PC-3 (cell line): ENCODE measurements at regions not wholly inside any gene's neighbourhood (a gene's known extent, or its start where the extent isn't known, plus 50 kb on each side); places are given as distances from the start of the nearest gene placed in this dataset.

Experiments
- ATAC-seq: fragments of 200-7000 bp; cut with Tn5 transposase; 2 replicates; pipeline ENCODE4 v1.9.1; 2020; ENCODE audit warnings: mild to moderate bottlenecking, moderate library complexity
- BruUV-seq: library from RNA; stranded (reverse); fragments of 400-500 nt; replicated peaks from 2 replicates; lab custom pipeline; 2021; lab: Mats Ljungman, UMichigan
- CTCF ChIA-PET: fragments of 300-600 bp; sonication (Branson Sonifier 250); formaldehyde crosslinking; loops from one replicate; lab custom pipeline; 2022; ENCODE audit warnings: antibody characterized with exemption; lab: Charles Lee
- POLR2A ChIA-PET: fragments of 300-600 bp; sonication (Branson Sonifier 250); formaldehyde crosslinking; loops from one replicate; lab custom pipeline; 2022; ENCODE audit warnings: antibody characterized with exemption; ENCODE audit not compliant: unreplicated experiment; lab: Charles Lee
- DNase-seq: peaks from one replicate; pipeline ENCODE4 v3.0.0-alpha.2; 2015
- H2AFZ ChIP-seq: fragments of 300-600 bp; sonication (generic); 2 replicates; pipeline ENCODE4 v1.6.0; 2016; ENCODE audit warnings: antibody characterized with exemption, low read length
- H3F3A ChIP-seq: fragments of 300-600 bp; sonication (generic); one replicate; pipeline ENCODE4 v1.6.0; 2017; ENCODE audit warnings: antibody characterized with exemption, low read length, control low read depth, mild to moderate bottlenecking; ENCODE audit not compliant: unreplicated experiment
- H3K27ac ChIP-seq: fragments of 300-600 bp; sonication (generic); 2 replicates; pipeline ENCODE4 v1.5.1; 2016; ENCODE audit warnings: mild to moderate bottlenecking, low read length
- H3K27me3 ChIP-seq: fragments of 300-600 bp; sonication (generic); 2 replicates; pipeline ENCODE4 v1.6.1; 2016; ENCODE audit warnings: low read length, mixed read lengths
- H3K36me3 ChIP-seq: fragments of 300-600 bp; sonication (generic); 2 replicates; pipeline ENCODE4 v1.6.1; 2016; ENCODE audit warnings: low read depth, mixed run types, low read length, mixed read lengths
- H3K4me1 ChIP-seq: fragments of 300-600 bp; sonication (generic); 2 replicates; pipeline ENCODE4 v1.5.1; 2016; ENCODE audit warnings: low read length; ENCODE audit not compliant: insufficient read depth
- H3K4me2 ChIP-seq: fragments of 300-600 bp; sonication (generic); 2 replicates; pipeline ENCODE4 v1.6.0; 2016; ENCODE audit warnings: low read length
- H3K4me3 ChIP-seq: fragments of 300-600 bp; sonication (generic); 2 replicates; pipeline ENCODE4 v1.5.1; 2016; ENCODE audit warnings: mild to moderate bottlenecking, low read length, mixed read lengths
- H3K79me2 ChIP-seq: fragments of 300-600 bp; sonication (generic); 2 replicates; pipeline ENCODE4 v1.6.1; 2017; ENCODE audit warnings: low read length, mixed read lengths
- H3K9ac ChIP-seq: fragments of 300-600 bp; sonication (generic); 2 replicates; pipeline ENCODE4 v1.6.0; 2016; ENCODE audit warnings: mild to moderate bottlenecking, low read length
- H3K9me2 ChIP-seq: fragments of 300-600 bp; sonication (generic); replicated peaks from 2 replicates; pipeline ENCODE4 v1.6.1; 2016; ENCODE audit warnings: mixed run types, low read length, mixed read lengths
- H3K9me3 ChIP-seq: fragments of 300-600 bp; sonication (generic); 2 replicates; pipeline ENCODE4 v1.6.1; 2016; ENCODE audit warnings: low read length, mixed read lengths
- H4K20me1 ChIP-seq: fragments of 300-600 bp; sonication (generic); 2 replicates; pipeline ENCODE4 v1.6.1; 2016; ENCODE audit warnings: low read length, mixed read lengths
- CTCF ChIP-seq: fragments of 300-600 bp; sonication (generic); conservative IDR thresholded peaks from 2 replicates; pipeline ENCODE4 v1.5.1; 2017; ENCODE audit warnings: antibody characterized with exemption, low read depth, mild to moderate bottlenecking, low read length
- EZH2 ChIP-seq: fragments of 300-600 bp; sonication (generic); IDR thresholded peaks from one replicate; pipeline ENCODE4 v1.6.1; 2017; ENCODE audit warnings: antibody characterized with exemption, mild to moderate bottlenecking, low read length; ENCODE audit not compliant: unreplicated experiment
- EZH2phosphoT487 ChIP-seq: fragments of 300-600 bp; sonication (generic); IDR thresholded peaks from 2 replicates; pipeline ENCODE4 v1.6.1; 2018; ENCODE audit warnings: mild to moderate bottlenecking, antibody characterized with exemption, low read length, borderline replicate concordance
- intact Hi-C: fragments of 100-400 bp; cut with micrococcal nuclease; formaldehyde crosslinking; loops from 2 replicates; pipeline ENCODE4 v1.9.0; 2023

- intact Hi-C loops: no loop called here
- no peaks in the 10 kb centered on the region for H3F3A ChIP-seq
- no peaks in the 10 kb centered on the region for H3K9me2 ChIP-seq
- no peak overlapping the region for H3K27ac ChIP-seq
- ATAC-seq: no peak
- CTCF ChIA-PET: no interaction called here
- no peaks in the 10 kb centered on the region for H4K20me1 ChIP-seq
- no TSS peak for BruUV-seq
- no peaks in the 10 kb centered on the region for H3K27me3 ChIP-seq
- H3K9ac ChIP-seq: no peak overlapping the region
- no peak overlapping the region for H3K4me3 ChIP-seq
- H2AFZ ChIP-seq: no peak overlapping the region
- H3K9me3 ChIP-seq: no peaks in the 10 kb centered on the region
- H3K79me2 ChIP-seq: no peaks in the 10 kb centered on the region
- no peaks in the 10 kb centered on the region for H3K36me3 ChIP-seq
- DNase-seq: no peak
- TF ChIP-seq EZH2: no peak
- no peak for TF ChIP-seq CTCF
- no peak for TF ChIP-seq EZH2phosphoT487
- H3K4me2 ChIP-seq: no peak overlapping the region
- POLR2A ChIA-PET: no interaction called here
- peaks cover 12% of the 10 kb centered on the region for H3K4me1 ChIP-seq
Measured at GRCh38 chr4:165720411-165721082, 152.5 kb upstream of the TLL1 start.

DNA sequence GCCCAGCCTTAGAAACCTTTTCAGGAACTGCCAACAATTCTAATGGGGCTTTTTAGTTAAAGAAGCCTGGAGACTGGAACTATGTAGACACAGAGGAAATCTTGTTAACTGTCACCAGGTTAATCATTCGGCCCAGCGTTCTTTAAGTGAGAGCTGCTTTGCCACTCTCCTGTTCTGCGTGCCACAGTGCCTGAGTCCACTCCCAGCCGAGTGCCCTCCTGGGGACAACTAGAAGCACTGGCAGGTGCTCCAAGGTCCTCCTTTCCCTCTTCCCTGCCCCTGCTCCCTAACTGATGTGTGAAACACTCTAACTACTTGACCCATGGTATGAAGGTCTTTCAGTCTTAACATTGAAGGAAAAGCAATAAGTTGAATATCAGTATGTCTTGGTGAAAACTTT is 151.2 kb upstream of the TLL1 start:
- Histone ChIP-seq H3K79me2 (no peaks in the 10 kb centered on the region), H3K27ac (no peak overlapping the region), H3K4me2 (no peak overlapping the region), H3K4me1 (peaks cover 12% of the 10 kb centered on the region), H3F3A (no peaks in the 10 kb centered on the region), H3K9me3 (no peaks in the 10 kb centered on the region), H3K9me2 (no peaks in the 10 kb centered on the region), H3K9ac (no peak overlapping the region), H4K20me1 (no peaks in the 10 kb centered on the region), H2AFZ (no peak overlapping the region), H3K36me3 (no peaks in the 10 kb centered on the region), H3K4me3 (no peak overlapping the region), H3K27me3 (no peaks in the 10 kb centered on the region)
- no TSS peak for BruUV-seq
- intact Hi-C loops: no loop called here
- no peak for TF ChIP-seq EZH2
- TF ChIP-seq EZH2phosphoT487: no peak
- no peak for TF ChIP-seq CTCF
- ATAC-seq (no peak), DNase-seq (no peak)
- ChIA-PET POLR2A (no interaction called here), CTCF (no interaction called here)

GRCh38 chr4:165723051-165723795 is 149.8 kb upstream of the TLL1 start:
- H3K9me3 ChIP-seq: no peaks in the 10 kb centered on the region
- no peak overlapping the region for H3K9ac ChIP-seq
- H3K4me3 ChIP-seq: no peak overlapping the region
- peak overlapping the region; percentile 21 for H3K4me2 ChIP-seq
- ATAC-seq (no peak), DNase-seq (peak; percentile 32)
- no peaks in the 10 kb centered on the region for H3K79me2 ChIP-seq
- H4K20me1 ChIP-seq: no peaks in the 10 kb centered on the region
- no TSS peak for BruUV-seq
- intact Hi-C loops: no loop called here
- ChIA-PET POLR2A (no interaction called here), CTCF (no interaction called here)
- H2AFZ ChIP-seq: no peak overlapping the region
- no peaks in the 10 kb centered on the region for H3F3A ChIP-seq
- H3K9me2 ChIP-seq: no peaks in the 10 kb centered on the region
- H3K27me3 ChIP-seq: no peaks in the 10 kb centered on the region
- no peak for TF ChIP-seq EZH2
- TF ChIP-seq CTCF: no peak
- TF ChIP-seq EZH2phosphoT487: no peak
- H3K4me1 ChIP-seq: peaks cover 12% of the 10 kb centered on the region
- no peaks in the 10 kb centered on the region for H3K36me3 ChIP-seq
- no peak overlapping the region for H3K27ac ChIP-seq
